ENCODE measurements at regions not wholly inside any gene's neighbourhood (a gene's known extent, or its start where the extent isn't known, plus 50 kb on each side); places are given as distances from the start of the nearest gene placed in this dataset.
A peak's percentile ranks its signal among the peaks of the same experiment; 100 is the strongest.
"Not testable (repeated sequence)": the region's sequence is repeated elsewhere in the genome, so short reads cannot be mapped to it uniquely, and the experiment has no call there.

GRCh38 chr6:134405386-134406087, 87.6 kb upstream of the SGK1 start:
- ChIA-PET POLR2A (no interaction called here), CTCF (interaction anchor here (0.8 kb wide), 1 partner anchor 9 kb away, joined by 4 read pairs; no protein-coding TSS in a partner anchor)
- no peak for ATAC-seq
- Histone ChIP-seq H3K27ac (ENCODE audit: low read depth, low read length) (no peak overlapping the region), H3K27me3 (ENCODE audit: control insufficient read depth in 2 of 2, insufficient read depth in 2 of 2, low read length in 2 of 2) (no peaks in the 10 kb centered on the region), H3K9me3 (ENCODE audit: control insufficient read depth in 2 of 3, low read length in 3 of 3) (no peaks in the 10 kb centered on the region), H3K36me3 (ENCODE audit: control insufficient read depth in 2 of 3, insufficient read depth in 3 of 3, low read length in 3 of 3) (no peaks in the 10 kb centered on the region), H3K4me1 (ENCODE audit: control insufficient read depth in 2 of 2, insufficient read depth in 2 of 2, low read length in 2 of 2) (no peaks in the 10 kb centered on the region), H3K4me3 (ENCODE audit: low read length) (no peak overlapping the region)
- peaks cover 0 to 3% (median 0%) of the 10 kb centered on the region in 11 donors for H3K9me3 Mint-ChIP-seq
- peaks cover 6 to 12% (median 10%) of the 10 kb centered on the region in 7 donors for H3K4me1 Mint-ChIP-seq
- H3K36me3 Mint-ChIP-seq: peaks cover 0 to 3% (median 0%) of the 10 kb centered on the region in 5 donors
- intact Hi-C loops (cut with micrococcal nuclease): no loop called here
- no peak overlapping the region for H3K27ac Mint-ChIP-seq
- no peak overlapping the region for H3K4me3 Mint-ChIP-seq
- H3K27me3 Mint-ChIP-seq: no peaks in the 10 kb centered on the region
- DNase-seq: no peak

GRCh38 chr6:134403312-134403711, 85.4 kb upstream of the SGK1 start:
- H3K4me3 ChIP-seq (ENCODE audit: low read length); H3K27me3 ChIP-seq (ENCODE audit: control insufficient read depth in 2 of 2, insufficient read depth in 2 of 2, low read length in 2 of 2); H3K27me3 Mint-ChIP-seq; DNase-seq; H3K9me3 Mint-ChIP-seq; H3K4me3 Mint-ChIP-seq; H3K27ac Mint-ChIP-seq; H3K27ac ChIP-seq (ENCODE audit: low read depth, low read length); H3K4me1 ChIP-seq (ENCODE audit: control insufficient read depth in 2 of 2, insufficient read depth in 2 of 2, low read length in 2 of 2); intact Hi-C loops (cut with micrococcal nuclease); ATAC-seq; H3K9me3 ChIP-seq (ENCODE audit: control insufficient read depth in 2 of 3, low read length in 3 of 3); H3K36me3 Mint-ChIP-seq; H3K36me3 ChIP-seq (ENCODE audit: control insufficient read depth in 2 of 3, insufficient read depth in 3 of 3, low read length in 3 of 3); CTCF ChIA-PET: not testable (repeated sequence)
- POLR2A ChIA-PET: interaction anchor here (0.7 kb wide), 1 partner anchor 30 kb away, joined by 3 read pairs; no protein-coding TSS in a partner anchor
- H3K4me1 Mint-ChIP-seq: peaks cover 6 to 14% (median 11%) of the 10 kb centered on the region in 7 donors

- POLR2A ChIA-PET: no interaction called here
- intact Hi-C loops (cut with micrococcal nuclease): no loop called here
- Histone ChIP-seq H3K4me1 (ENCODE audit: control insufficient read depth in 2 of 2, insufficient read depth in 2 of 2, low read length in 2 of 2) (no peaks in the 10 kb centered on the region), H3K9me3 (ENCODE audit: control insufficient read depth in 2 of 3, low read length in 3 of 3) (no peaks in the 10 kb centered on the region), H3K27me3 (ENCODE audit: control insufficient read depth in 2 of 2, insufficient read depth in 2 of 2, low read length in 2 of 2) (no peaks in the 10 kb centered on the region), H3K4me3 (ENCODE audit: low read length) (no peak overlapping the region), H3K27ac (ENCODE audit: low read depth, low read length) (no peak overlapping the region), H3K36me3 (ENCODE audit: control insufficient read depth in 2 of 3, insufficient read depth in 3 of 3, low read length in 3 of 3) (no peaks in the 10 kb centered on the region)
- H3K27me3 Mint-ChIP-seq: no peaks in the 10 kb centered on the region
- CTCF ChIA-PET: no interaction called here
- peaks cover 6 to 14% (median 11%) of the 10 kb centered on the region in 7 donors for H3K4me1 Mint-ChIP-seq
- H3K4me3 Mint-ChIP-seq: no peak overlapping the region
- H3K36me3 Mint-ChIP-seq: no peaks in the 10 kb centered on the region
- peaks cover 0 to 2% (median 0%) of the 10 kb centered on the region in 11 donors for H3K9me3 Mint-ChIP-seq
- DNase-seq (peak in 1 of 9 donors; percentile 40), ATAC-seq (no peak)
- H3K27ac Mint-ChIP-seq: peak overlapping the region in 2 of 9 donors; percentile 2 to 80
These were observed 84.6 kb upstream of the SGK1 start for GRCh38 chr6:134402372-134402984.

DNA sequence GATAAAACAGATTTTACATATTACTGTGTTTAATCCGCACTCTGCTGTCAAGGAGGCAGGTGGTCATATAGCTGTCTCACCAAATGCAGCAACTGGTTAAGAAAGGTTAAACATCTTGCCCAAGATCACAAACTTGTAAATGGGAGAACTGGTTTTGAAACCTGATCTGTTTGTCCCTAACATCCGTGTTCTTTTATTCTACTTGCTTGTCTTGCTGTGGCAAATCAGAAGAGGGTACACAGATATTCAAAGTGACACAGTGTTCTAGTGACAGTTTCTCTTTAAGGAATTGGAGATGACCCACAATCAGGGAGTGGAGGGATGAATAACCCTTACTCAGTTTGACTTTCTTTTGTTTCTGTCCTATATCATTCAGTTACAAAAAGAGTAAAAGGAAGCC, 83.0 kb upstream of the SGK1 start:
- Mint-ChIP-seq H3K27me3 (no peaks in the 10 kb centered on the region), H3K36me3 (peaks cover 0 to 1% (median 0%) of the 10 kb centered on the region in 5 donors), H3K4me1 (peaks cover 6 to 16% (median 12%) of the 10 kb centered on the region in 7 donors), H3K27ac (peak overlapping the region in 1 of 9 donors; percentile 39), H3K9me3 (peaks cover 0 to 3% (median 0%) of the 10 kb centered on the region in 11 donors), H3K4me3 (no peak overlapping the region)
- DNase-seq: no peak
- intact Hi-C loops (cut with micrococcal nuclease): no loop called here
- POLR2A ChIA-PET: no interaction called here
- Histone ChIP-seq H3K27me3 (ENCODE audit: control insufficient read depth in 2 of 2, insufficient read depth in 2 of 2, low read length in 2 of 2) (no peaks in the 10 kb centered on the region), H3K36me3 (ENCODE audit: control insufficient read depth in 2 of 3, insufficient read depth in 3 of 3, low read length in 3 of 3) (no peaks in the 10 kb centered on the region), H3K9me3 (ENCODE audit: control insufficient read depth in 2 of 3, low read length in 3 of 3) (no peaks in the 10 kb centered on the region), H3K4me1 (ENCODE audit: control insufficient read depth in 2 of 2, insufficient read depth in 2 of 2, low read length in 2 of 2) (no peaks in the 10 kb centered on the region), H3K27ac (ENCODE audit: low read depth, low read length) (no peak overlapping the region), H3K4me3 (ENCODE audit: low read length) (no peak overlapping the region)
- ATAC-seq: no peak
- CTCF ChIA-PET: no interaction called here

DNA sequence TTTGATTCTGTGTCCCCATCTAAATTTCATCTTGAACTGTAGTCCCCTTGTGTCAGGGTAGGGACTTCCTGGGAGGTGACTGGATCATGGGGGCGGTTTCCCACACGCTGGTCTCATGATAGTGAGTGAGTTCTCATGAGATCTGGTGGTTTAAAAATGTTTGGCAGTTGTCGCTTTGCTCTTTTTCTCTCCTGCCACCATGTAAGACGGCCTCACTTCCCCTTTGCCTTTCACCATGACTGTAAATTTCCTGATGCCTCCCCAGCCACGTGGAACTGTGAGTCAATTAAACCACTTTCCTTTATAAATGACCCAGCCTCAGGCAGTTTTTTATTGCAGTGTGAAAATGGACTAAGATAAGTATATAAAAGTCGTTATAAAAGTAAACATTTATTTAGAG, 80.5 kb upstream of the SGK1 start:
- no peaks in the 10 kb centered on the region for H3K4me1 ChIP-seq (ENCODE audit: control insufficient read depth in 2 of 2, insufficient read depth in 2 of 2, low read length in 2 of 2)
- ChIA-PET CTCF (no interaction called here), POLR2A (no interaction called here)
- H3K36me3 ChIP-seq (ENCODE audit: control insufficient read depth in 2 of 3, insufficient read depth in 3 of 3, low read length in 3 of 3): no peaks in the 10 kb centered on the region
- H3K27me3 ChIP-seq (ENCODE audit: control insufficient read depth in 2 of 2, insufficient read depth in 2 of 2, low read length in 2 of 2): no peaks in the 10 kb centered on the region
- H3K4me3 ChIP-seq (ENCODE audit: low read length): no peak overlapping the region
- Mint-ChIP-seq H3K36me3 (peaks cover 0 to 1% (median 0%) of the 10 kb centered on the region in 5 donors), H3K4me1 (peaks cover 6 to 21% (median 16%) of the 10 kb centered on the region in 7 donors), H3K27ac (no peak overlapping the region), H3K9me3 (peaks cover 0 to 3% (median 0%) of the 10 kb centered on the region in 11 donors), H3K27me3 (no peaks in the 10 kb centered on the region), H3K4me3 (no peak overlapping the region)
- ATAC-seq (peak; percentile 68), DNase-seq (no peak)
- intact Hi-C loops (cut with micrococcal nuclease): no loop called here
- no peaks in the 10 kb centered on the region for H3K9me3 ChIP-seq (ENCODE audit: control insufficient read depth in 2 of 3, low read length in 3 of 3)
- no peak overlapping the region for H3K27ac ChIP-seq (ENCODE audit: low read depth, low read length)

DNA sequence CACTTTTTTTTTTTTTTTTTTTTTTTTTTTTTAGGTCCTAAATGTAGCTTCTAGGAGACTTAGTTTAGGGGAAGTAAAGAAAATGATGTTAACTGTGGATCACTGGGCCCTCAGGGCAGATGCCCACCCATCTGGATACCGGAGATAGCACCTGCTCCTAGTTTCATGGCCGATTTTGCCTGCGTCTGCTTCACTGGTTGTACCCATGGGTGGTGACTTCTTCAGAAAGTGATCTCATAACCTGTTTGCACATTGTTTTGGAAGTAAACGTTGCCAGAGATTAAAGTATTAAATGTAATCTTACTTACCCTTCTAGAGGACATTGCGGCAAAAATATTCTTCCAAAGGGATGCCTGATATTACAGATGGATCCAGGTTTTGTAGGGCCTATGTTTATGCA, 79.8 kb upstream of the SGK1 start:
- H3K4me3 ChIP-seq (ENCODE audit: low read length): no peak overlapping the region
- intact Hi-C loops (cut with micrococcal nuclease): no loop called here
- H3K27ac Mint-ChIP-seq: no peak overlapping the region
- no peak overlapping the region for H3K4me3 Mint-ChIP-seq
- ChIA-PET POLR2A (no interaction called here), CTCF (no interaction called here)
- no peaks in the 10 kb centered on the region for H3K4me1 ChIP-seq (ENCODE audit: control insufficient read depth in 2 of 2, insufficient read depth in 2 of 2, low read length in 2 of 2)
- H3K4me1 Mint-ChIP-seq: peaks cover 5 to 16% (median 13%) of the 10 kb centered on the region in 7 donors
- H3K27me3 Mint-ChIP-seq: no peaks in the 10 kb centered on the region
- H3K9me3 ChIP-seq (ENCODE audit: control insufficient read depth in 2 of 3, low read length in 3 of 3): no peaks in the 10 kb centered on the region
- peaks cover 0 to 3% (median 0%) of the 10 kb centered on the region in 11 donors for H3K9me3 Mint-ChIP-seq
- ATAC-seq: no peak
- no peak for DNase-seq
- H3K27ac ChIP-seq (ENCODE audit: low read depth, low read length): no peak overlapping the region
- no peaks in the 10 kb centered on the region for H3K27me3 ChIP-seq (ENCODE audit: control insufficient read depth in 2 of 2, insufficient read depth in 2 of 2, low read length in 2 of 2)
- H3K36me3 Mint-ChIP-seq: peaks cover 0 to 1% (median 0%) of the 10 kb centered on the region in 5 donors
- no peaks in the 10 kb centered on the region for H3K36me3 ChIP-seq (ENCODE audit: control insufficient read depth in 2 of 3, insufficient read depth in 3 of 3, low read length in 3 of 3)

GRCh38 chr6:134394905-134395304, 77.0 kb upstream of the SGK1 start:
- no peak overlapping the region for H3K4me3 ChIP-seq (ENCODE audit: low read length)
- H3K27me3 ChIP-seq (ENCODE audit: control insufficient read depth in 2 of 2, insufficient read depth in 2 of 2, low read length in 2 of 2): no peaks in the 10 kb centered on the region
- Mint-ChIP-seq H3K27me3 (no peaks in the 10 kb centered on the region), H3K4me1 (peaks cover 0 to 11% (median 6%) of the 10 kb centered on the region in 7 donors), H3K9me3 (peaks cover 0 to 3% (median 0%) of the 10 kb centered on the region in 11 donors), H3K27ac (peak overlapping the region in 1 of 9 donors; percentile 71), H3K36me3 (peaks cover 0 to 1% (median 0%) of the 10 kb centered on the region in 5 donors), H3K4me3 (no peak overlapping the region)
- POLR2A ChIA-PET: no interaction called here
- DNase-seq (no peak), ATAC-seq (no peak)
- no peak overlapping the region for H3K27ac ChIP-seq (ENCODE audit: low read depth, low read length)
- H3K36me3 ChIP-seq (ENCODE audit: control insufficient read depth in 2 of 3, insufficient read depth in 3 of 3, low read length in 3 of 3): no peaks in the 10 kb centered on the region
- no peaks in the 10 kb centered on the region for H3K4me1 ChIP-seq (ENCODE audit: control insufficient read depth in 2 of 2, insufficient read depth in 2 of 2, low read length in 2 of 2)
- CTCF ChIA-PET: no interaction called here
- no peaks in the 10 kb centered on the region for H3K9me3 ChIP-seq (ENCODE audit: control insufficient read depth in 2 of 3, low read length in 3 of 3)
- intact Hi-C loops (cut with micrococcal nuclease): no loop called here
